GM19467 (cell line): ENCODE measurements at regions not wholly inside any gene's neighbourhood (a gene's known extent, or its start where the extent isn't known, plus 50 kb on each side); places are given as distances from the start of the nearest gene placed in this dataset.

Experiments
- ATAC-seq: cut with Tn5 transposase; IDR thresholded peaks from one replicate; pipeline ENCODE4 v1.9.1; 2021; ENCODE audit warnings: mild to moderate bottlenecking, moderate library complexity; ENCODE audit not compliant: unreplicated experiment

- ATAC-seq: no peak
Measured at GRCh38 chr10:43774234-43774769, 125.6 kb upstream of the ZNF32 start.

GRCh38 chr10:43773736-43774135 is 125.1 kb upstream of the ZNF32 start:
- ATAC-seq: no peak

- ATAC-seq: no peak
Measured at GRCh38 chr10:43772171-43772570, 123.5 kb upstream of the ZNF32 start.

- ATAC-seq: no peak
Measured at GRCh38 chr10:43771675-43772074, 123.0 kb upstream of the ZNF32 start.

GRCh38 chr10:43765516-43765915 is 116.8 kb upstream of the ZNF32 start:
- ATAC-seq: no peak

GRCh38 chr10:43763846-43764245 is 115.2 kb upstream of the ZNF32 start:
- ATAC-seq: no peak

GRCh38 chr10:43760514-43760913 is 111.8 kb upstream of the ZNF32 start:
- no peak for ATAC-seq

GRCh38 chr10:43759216-43759615 is 110.5 kb upstream of the ZNF32 start:
- no peak for ATAC-seq

- ATAC-seq: no peak
Measured at GRCh38 chr10:43756341-43756740, 107.7 kb upstream of the ZNF32 start.

- no peak for ATAC-seq
Measured at GRCh38 chr10:43754569-43755260, 106.0 kb upstream of the ZNF32 start.

GRCh38 chr10:43753397-43754061 is 104.8 kb upstream of the ZNF32 start:
- no peak for ATAC-seq

- ATAC-seq: no peak
Measured at GRCh38 chr10:43752682-43753081, 104.0 kb upstream of the ZNF32 start.

- no peak for ATAC-seq
Measured at GRCh38 chr10:43751646-43752045, 103.0 kb upstream of the ZNF32 start.

GRCh38 chr10:43749940-43750552 is 101.4 kb upstream of the ZNF32 start:
- no peak for ATAC-seq

- ATAC-seq: no peak
Measured at GRCh38 chr10:43749145-43749576, 100.5 kb upstream of the ZNF32 start.

- no peak for ATAC-seq
Measured at GRCh38 chr10:43748560-43748959, 99.9 kb upstream of the ZNF32 start.

GRCh38 chr10:43746906-43747305 is 98.2 kb upstream of the ZNF32 start:
- no peak for ATAC-seq

GRCh38 chr10:43739161-43739560 is 90.5 kb upstream of the ZNF32 start:
- ATAC-seq: no peak

GRCh38 chr10:43737003-43737402 is 88.3 kb upstream of the ZNF32 start:
- ATAC-seq: no peak

GRCh38 chr10:43735907-43736306 is 87.2 kb upstream of the ZNF32 start:
- ATAC-seq: no peak

- no peak for ATAC-seq
Measured at GRCh38 chr10:43734716-43735115, 86.0 kb upstream of the ZNF32 start.

GRCh38 chr10:43731486-43731885 is 82.8 kb upstream of the ZNF32 start:
- no peak for ATAC-seq
